GM21723 (cell line): ENCODE measurements at regions not wholly inside any gene's neighbourhood (a gene's known extent, or its start where the extent isn't known, plus 50 kb on each side); places are given as distances from the start of the nearest gene placed in this dataset.
"Not testable (repeated sequence)": the region's sequence is repeated elsewhere in the genome, so short reads cannot be mapped to it uniquely, and the experiment has no call there.

ENCODE experiments used
- ATAC-seq: cut with Tn5 transposase; IDR thresholded peaks from one replicate; pipeline ENCODE4 v1.9.1; 2021; ENCODE audit warnings: mild to moderate bottlenecking, moderate library complexity; ENCODE audit not compliant: unreplicated experiment

DNA sequence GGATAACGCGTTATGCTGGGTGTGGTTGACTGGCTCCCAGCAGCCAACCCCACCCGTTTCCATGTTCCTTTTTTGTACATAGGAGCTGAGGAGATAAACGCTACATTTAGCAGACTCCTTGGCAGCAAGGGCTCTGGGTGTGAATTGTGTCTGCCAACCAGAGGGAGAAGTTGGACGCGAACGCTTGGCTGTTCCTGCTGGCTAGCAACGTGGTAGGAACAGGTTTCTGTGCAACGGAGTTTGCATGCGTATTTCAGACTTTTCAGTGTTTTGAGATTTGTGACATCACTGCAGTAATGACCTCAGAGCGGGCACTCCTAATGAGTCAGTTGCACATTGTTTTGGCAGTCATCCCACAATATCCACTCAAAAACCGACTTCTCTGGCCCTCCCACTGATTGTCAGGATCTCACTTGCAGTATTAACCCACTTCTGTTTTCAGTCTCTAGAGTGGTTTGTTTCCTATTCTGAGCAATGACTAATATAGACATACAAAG, 98.7 kb upstream of the RGS1 start:
- ATAC-seq, result peak; percentile 87

DNA sequence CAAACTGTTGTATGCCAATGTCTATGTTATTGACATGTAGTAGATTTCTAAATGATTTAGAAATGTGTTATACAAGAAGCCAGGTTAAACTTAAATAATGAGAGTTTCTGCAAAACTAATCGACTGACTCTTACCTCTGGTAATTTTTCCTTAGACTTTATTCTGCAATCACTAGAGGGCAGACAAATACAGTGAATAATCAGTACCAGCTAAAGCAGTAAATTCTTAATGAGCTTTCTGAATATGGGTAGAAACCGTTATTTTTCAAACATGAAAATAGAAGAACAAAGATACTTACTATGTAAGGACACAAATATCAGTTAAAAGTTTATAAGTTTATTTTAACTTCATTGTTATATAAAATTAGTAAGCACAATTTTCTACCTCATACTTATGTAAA, 97.9 kb upstream of the RGS1 start:
- ATAC-seq, result peak; percentile 62

DNA sequence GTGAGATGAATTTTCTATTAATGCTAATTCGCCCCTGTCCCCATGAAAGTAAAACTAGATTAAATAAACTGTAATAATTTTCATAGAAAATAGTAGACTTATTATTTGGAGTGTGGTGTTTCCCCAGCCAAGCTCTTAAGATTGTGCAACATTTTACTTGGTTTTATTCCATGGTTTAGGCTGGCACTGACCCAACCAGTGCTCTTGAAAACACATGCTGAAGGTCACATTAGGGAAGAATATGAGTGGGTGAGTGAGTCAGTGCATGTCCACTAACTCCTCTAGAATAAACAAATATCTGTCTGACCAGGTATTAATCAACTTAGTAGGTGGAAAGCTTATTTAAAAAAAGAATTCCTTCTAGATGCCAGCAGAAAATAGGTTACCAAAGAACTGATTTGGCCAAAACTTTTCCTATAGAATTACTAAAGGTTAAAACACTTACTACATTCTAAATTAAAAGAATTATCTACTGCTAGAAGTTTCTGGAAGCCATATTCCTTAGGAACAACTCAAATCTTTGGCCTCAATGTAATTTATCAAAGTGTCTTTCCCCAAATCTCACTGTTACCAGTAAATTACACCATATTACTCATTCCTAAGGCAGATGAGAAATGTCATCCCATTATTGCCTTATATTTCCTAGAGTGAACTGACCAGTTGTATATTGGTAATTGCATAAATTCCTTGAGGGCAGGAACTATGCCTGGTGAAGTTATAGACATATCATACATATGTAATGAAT, 89.7 kb upstream of the RGS1 start:
- ATAC-seq, result no peak

DNA sequence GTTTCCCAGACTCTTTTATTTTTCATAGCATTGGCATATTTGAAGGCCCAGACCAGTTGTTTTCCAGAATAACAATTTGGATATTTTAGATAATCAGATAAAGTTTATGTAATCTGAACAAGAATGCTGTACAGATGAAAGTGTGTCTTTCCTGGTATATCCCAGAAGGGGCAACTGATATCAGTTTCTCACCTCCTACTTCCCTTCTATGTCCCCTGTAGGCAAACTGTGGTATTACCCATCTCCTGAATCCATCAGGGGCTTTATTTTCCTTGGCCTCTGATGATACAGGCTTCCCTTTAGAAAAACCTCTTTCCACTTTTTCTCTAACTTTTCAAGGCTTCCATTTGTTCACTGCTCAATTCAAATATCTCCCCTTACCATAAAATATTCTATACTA, 87.5 kb upstream of the RGS1 start:
- ATAC-seq, result no peak

DNA sequence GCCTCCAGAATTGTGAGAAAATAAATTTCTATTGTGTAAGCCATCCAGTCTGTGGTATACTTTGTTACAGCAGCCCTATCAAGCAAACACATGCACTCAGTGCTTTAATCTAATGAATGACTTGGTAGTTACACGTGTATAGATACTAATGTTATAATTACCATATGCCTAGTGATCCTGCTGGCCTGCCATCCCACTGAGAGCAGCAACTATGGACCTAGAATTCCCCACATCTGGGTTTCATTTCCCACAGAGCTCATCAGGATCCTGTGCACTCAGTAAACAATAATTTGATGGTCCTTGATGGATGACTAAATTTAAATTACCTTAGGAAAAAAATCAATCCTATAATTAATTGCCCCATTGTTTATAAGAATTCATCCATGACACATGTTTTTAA, 86.5 kb upstream of the RGS1 start:
- ATAC-seq, result no peak

DNA sequence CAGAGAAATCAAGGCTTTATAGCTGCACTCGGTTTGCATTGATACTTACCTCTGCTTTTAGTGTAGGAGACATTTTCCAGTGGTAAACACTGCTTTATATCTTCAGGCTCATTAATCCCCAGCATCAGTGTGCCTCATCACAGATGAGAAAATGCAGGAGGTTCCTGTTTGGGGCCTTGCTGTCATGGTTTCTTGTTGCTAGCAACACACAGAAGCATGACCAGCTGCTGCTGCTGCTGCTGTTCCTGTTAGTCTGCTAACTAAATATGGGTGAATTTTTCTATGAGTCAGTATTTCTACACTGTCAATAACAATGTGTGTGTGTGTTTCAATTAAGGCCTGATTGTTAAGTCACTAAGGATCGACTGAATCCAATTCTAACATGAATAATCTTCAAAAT, 85.8 kb upstream of the RGS1 start:
- peak; percentile 81 for ATAC-seq

DNA sequence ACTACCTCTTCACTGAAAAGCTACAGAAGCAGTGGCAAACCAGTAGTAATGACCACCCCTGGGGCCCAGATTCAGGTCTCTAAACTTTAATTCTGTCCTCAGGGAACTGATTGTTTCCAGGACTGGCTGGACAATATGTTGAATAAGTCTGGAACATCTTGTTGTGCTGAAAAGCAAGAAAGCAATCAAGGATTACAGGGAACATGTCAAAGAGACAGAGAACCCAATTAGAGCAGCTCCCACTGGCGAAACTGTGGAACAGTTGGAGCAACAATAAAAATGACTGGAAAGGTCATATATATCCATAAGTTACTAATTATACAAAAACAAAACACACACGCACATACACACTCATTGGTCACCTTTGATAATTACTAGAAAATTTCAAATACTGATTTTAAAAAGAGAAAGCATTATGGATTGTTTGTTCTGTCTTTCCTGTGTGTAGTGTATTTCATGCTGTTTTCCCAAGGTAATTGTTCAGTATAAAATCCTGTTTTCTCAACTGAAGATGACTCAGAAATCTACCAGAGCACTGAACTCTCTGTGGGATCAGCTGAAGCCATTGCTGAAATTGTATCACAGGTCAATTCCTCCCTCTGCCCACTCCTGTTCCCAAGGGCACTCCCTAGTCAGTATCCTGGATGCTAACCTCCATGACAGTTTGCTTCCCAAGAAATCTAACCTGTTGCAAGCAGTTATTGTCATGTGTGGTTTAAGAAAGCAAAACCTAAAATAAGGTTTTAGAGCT, 83.6 kb upstream of the RGS1 start:
- no peak for ATAC-seq

DNA sequence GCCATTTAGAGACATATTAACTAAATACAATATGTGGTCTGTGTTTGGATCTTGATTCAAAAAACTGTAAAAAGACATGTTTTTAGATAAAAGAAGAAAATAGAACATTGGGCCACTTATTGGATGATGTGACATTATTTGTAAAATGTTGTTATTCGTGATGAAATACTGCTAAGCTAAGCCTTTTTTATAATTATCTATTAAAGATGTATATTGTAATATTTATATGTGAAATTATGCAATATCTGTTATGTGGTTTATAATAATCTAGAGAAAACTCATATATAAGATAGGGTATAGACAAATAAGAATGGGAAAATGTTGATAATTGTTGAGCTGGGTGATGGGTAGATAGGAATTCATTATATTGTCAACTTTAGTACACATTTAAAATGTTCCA, 82.0 kb upstream of the RGS1 start:
- ATAC-seq, result no peak

DNA sequence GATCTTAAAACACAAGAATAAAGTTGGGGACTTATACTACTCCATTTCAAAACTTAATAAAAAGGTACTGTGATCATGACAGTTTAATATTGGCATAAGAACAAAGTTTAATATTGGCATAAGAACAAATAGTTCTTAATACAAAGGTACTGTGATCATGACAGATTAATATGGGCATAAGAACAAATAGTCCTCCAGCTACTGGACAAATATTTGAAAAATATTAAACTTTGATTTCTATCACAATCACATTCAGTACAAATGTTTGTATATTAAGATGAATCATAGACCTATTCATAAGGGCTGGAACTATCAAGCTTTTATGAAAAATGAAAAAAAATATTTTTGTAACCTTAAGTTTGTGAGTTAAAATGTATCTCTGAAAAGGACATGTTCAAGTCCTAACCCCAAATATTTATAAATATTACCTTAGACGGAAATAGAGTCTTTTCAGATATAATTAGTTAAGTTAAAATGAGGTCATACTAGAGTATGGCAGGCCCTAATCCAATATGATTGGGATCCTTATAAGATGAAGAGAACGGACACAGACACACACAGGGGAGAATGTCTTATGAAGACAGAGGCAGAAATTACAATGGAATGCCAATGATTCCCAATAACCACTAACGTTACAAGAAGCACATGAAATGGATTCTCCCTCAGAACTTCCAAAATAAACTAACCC, 79.1 kb upstream of the RGS1 start:
- ATAC-seq, result no peak

DNA sequence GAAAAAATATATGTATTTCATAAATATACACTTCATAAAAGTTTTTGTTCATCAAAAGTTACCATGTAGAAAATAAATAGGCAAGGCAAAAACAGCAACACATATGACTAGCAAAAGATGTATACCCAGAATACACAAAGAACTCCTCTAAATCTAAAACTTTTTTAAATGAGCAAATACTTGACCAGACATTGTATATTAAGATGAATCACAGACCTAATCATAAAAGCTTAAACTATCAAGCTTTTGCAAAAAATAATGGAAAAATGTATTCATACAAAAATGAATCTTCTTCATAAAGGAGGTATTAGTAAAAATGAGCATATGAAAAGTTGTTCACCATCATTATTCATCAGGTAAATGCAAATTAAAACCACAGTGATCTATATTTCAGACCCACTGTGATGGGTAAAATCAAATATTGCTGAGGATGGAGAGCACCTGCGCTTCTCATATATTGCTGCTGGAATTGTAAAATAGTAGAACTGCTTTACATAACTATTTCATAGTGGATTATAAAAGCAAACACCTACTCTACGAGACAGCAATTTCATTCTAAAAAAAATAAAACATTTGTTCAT, 78.3 kb upstream of the RGS1 start:
- no peak for ATAC-seq

DNA sequence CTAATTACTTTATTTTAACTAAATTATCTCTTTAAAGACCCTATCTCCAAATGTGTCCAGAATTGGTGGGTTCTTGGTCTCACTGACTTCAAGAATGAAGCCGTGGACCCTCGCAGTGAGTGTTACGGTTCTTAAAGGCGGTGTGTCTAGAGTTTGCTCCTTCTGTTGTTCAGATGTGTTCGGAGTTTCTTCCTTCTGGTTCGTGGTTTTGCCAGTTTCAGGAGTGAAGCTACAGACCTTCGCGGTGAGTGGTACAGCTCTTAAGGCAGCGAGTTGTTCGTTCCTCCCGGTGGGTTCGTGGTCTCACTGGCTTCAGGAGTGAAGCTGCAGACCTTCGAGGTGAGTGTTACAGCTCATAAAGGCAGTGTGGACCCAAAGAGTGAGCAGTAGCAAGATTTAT, 77.5 kb upstream of the RGS1 start:
- ATAC-seq, result not testable (repeated sequence)

DNA sequence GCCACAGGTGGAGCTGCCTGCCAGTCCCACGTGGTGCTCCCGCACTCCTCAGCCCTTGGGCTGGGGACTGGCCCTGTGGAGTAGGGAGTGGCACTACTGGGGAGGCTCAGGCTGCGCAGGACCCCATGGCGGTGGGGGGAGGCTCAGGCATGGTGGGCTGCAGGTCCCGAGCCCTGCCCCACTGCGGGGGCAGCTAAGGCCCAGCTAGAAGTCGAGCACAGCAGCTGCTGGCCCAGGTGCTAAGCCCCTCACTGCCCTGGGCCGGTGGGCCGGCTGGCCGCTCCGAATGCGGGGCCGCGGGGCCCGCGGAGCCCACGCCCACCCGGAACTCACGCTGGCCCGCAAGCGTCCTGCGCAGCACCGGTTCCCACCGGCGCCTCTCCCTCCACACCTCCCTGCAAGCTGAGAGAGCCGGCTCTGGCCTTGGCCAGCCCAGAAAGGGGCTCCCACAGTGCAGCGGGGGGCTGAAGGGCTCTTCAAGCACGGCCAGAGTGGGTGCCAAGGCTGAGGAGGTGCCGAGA, 76.5 kb upstream of the RGS1 start:
- ATAC-seq, result not testable (repeated sequence)

DNA sequence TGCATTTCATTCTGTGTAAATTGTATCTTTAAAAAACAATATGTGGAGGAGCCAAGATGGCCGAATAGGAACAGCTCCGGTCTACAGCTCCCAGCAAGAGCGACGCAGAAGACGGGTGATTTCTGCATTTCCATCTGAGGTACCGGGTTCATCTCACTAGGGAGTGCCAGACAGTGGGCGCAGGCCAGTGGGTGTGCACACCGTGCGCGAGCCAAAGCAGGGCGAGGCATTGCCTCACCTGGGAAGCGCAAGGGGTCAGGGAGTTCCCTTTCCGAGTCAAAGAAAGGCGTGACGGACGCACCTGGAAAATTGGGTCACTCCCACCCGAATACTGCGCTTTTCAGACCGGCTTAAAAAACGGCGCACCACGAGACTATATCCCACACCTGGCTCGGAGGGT, 75.0 kb upstream of the RGS1 start:
- ATAC-seq, result not testable (repeated sequence)

DNA sequence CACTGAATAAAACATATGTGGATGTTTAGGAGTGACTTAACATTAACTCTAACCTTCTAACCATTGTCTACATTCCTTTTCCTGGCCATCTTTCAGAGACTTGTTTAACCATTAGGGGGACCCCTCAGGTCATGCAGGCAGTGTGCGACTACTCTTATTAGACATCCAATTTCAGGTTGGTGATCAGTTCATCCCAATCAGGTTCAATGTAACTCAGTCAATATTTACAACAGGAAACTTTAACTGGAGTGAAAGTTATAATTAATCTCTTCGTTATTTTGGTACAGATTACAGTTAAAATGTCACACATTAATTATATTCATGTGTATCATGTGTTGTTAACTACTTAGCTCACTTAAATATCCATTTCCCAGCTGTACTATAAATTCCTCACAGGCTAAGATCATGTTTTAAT, 68.8 kb upstream of the RGS1 start:
- ATAC-seq, result peak; percentile 98

DNA sequence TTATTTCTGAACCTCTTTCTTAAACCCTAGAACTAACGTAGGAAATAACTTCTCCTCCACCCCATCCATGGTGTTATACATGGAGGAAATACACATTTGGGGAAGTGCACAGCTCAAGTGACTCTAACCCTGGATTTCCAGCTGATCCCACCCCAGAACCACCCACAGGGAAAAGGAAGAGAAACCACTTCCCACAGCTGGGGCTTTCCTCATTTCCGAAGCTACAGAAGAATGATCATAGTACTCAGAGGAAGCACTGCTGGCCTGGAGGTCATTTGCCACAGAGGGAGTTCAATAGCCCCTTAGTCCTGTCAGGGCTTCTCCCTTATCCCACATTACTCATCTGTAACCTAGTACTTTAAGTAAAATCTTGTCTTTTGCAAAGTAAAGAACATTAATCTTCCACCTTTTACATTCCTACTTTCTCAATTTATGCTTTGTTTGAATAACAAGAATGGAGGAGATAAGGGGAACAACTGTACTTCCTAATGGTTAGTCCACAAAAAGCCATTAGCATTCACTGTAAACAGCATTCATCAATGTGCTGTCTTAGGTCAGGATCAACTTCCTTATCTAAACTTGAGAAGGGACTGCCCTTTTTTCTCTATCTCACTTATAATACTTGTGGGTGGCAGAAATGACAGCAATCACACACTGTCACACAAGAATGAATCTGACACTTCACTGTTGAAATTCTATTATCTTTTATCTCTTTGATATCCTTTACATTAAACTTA, 63.0 kb upstream of the RGS1 start:
- ATAC-seq, result peak; percentile 31

DNA sequence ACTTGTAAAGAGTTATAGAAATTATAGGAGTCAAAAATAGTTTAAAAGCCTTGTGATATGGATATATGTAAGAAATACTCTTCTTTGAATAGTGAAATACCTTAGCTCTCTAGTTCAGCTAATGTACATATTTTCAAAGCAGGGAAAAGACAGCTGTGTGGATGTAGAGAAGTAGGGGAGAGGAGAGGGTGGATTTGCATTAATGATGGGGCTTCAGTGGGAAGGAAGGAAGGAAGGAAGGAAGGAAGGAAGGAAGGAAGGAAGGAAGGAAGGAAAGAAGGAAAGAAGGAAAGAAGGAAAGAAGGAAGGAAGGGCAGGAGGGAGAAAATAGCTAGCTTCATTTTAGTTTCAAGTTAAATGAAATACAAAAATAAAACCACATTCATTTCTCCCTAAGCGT, 62.4 kb upstream of the RGS1 start:
- no peak for ATAC-seq

DNA sequence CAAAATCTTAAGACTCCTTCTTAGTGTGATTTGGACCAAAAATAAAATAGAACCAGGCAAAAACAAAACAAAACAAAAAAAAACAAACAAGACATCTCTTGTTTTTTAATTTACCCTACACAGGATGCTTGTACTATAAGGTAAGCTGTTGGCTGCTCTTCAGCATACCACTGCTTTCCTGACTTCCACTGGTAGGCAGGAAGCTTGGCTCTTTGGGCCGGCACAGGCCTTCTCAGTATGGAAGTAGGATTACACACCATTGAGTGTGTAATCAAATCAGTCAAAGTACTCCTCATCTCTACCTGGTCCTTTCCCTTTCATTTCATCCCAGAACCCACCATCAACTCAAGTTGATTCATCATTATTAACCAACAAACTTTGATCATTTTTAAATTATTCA, 61.9 kb upstream of the RGS1 start:
- no peak for ATAC-seq

DNA sequence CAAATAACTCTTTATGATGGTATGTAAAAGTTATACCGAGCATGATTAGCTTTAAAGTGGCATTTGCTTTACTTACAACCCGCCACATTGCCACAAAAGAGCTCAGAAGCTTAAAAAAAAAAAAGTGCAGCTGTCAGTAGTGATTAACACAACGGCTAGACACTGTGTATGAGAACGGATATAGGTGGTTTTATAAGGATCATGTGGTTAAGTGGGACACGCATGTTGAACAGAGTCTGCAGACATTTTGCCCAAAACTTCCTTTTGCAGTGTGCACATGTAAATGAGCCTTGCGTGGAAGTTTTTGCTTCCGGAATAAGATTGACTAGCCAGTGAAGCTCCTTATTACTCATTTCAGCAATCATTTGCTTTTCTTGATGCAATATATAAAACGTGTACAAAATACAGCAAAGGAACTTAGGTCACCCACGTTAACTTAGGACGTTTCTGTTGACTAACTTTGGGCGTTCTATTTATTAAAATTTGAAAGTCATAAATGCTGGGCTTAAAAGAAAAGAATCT, 58.7 kb upstream of the RGS1 start:
- peak; percentile 98 for ATAC-seq

DNA sequence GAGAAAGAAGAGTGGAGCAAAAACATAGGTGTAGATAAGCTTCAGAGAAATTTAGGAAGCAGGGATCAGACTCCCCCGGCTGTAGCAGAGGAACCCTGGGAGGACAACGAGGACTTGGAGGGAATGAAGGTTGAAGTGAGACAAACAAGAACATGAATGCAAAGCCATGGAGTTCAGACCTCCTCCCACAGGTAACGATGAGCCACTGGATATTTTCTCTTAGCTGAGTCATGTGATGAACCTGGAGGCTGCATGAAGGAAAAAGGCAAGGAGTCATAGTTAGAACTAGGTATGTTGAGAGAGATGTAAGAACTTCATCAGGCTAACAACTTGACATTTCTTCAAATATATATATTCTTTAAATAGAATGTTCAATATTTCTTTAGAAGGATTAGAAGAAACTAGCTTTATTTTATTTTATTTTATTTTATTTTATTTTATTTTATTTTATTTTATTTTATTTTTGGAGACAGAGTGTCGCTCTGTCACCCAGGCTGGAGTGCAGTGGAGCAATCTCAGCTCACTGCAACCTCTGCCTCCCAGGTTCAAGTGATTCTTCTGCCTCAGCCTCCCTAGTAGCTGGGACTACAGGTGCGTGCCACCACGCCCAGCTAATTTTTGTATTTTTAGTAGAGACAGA, 57.7 kb upstream of the RGS1 start:
- ATAC-seq, result not testable (repeated sequence)

DNA sequence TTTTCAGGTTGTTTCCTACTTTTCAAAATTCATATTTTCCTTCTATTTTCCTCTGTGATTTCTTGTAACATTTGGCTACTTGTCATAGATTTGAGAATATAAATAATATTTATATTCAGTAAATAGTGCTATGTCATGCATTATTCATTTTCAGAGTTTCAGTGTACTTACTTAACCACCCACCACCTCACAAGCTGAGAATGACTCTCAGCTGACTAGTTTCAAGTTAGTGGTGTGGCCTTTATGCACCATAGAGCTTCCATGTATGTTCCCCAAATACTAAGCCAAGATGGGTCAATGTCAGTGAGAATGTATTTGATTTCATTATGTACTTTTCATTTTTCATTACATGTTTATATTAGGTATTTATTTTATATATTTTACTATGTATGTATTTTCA, 56.9 kb upstream of the RGS1 start:
- ATAC-seq, result peak; percentile 53
